PC-9 (cell line): ENCODE measurements at regions not wholly inside any gene's neighbourhood (a gene's known extent, or its start where the extent isn't known, plus 50 kb on each side); places are given as distances from the start of the nearest gene placed in this dataset.

ENCODE experiments used
- BruUV-seq: library from RNA; stranded (reverse); fragments of 400-500 nt; replicated peaks from 2 replicates; lab custom pipeline; 2021; lab: Mats Ljungman, UMichigan
- CTCF ChIA-PET: fragments of 300-600 bp; sonication (Branson Sonifier 250); formaldehyde crosslinking; loops from one replicate; lab custom pipeline; 2022; ENCODE audit warnings: antibody characterized with exemption; lab: Charles Lee
- POLR2A ChIA-PET: fragments of 300-600 bp; sonication (Branson Sonifier 250); formaldehyde crosslinking; loops from one replicate; lab custom pipeline; 2022; ENCODE audit warnings: antibody characterized with exemption; ENCODE audit not compliant: unreplicated experiment; lab: Charles Lee
- DNase-seq, 2 experiments: peaks; one replicate each; pipeline versions ENCODE4 v3.0.0 to v3.0.0-alpha.2; 2015 to 2022; ENCODE audit warnings: mixed read lengths in 1 of 2
- H2AFZ ChIP-seq: fragments of 200-600 bp; sonication (generic); 2 replicates; pipeline ENCODE4 v1.8.1; 2017; ENCODE audit warnings: antibody characterized with exemption
- H3F3A ChIP-seq: fragments of 200-600 bp; sonication (generic); 2 replicates; pipeline ENCODE4 v1.8.1; 2017; ENCODE audit warnings: antibody characterized with exemption, mild to moderate bottlenecking, low read depth; ENCODE audit not compliant: insufficient read depth
- H3K27ac ChIP-seq: fragments of 200-600 bp; sonication (generic); 2 replicates; pipeline ENCODE4 v1.6.1; 2016; ENCODE audit warnings: mixed run types
- H3K27me3 ChIP-seq: fragments of 200-600 bp; sonication (generic); 2 replicates; pipeline ENCODE4 v1.6.1; 2016; ENCODE audit warnings: low read depth, mixed run types; ENCODE audit not compliant: insufficient read depth
- H3K36me3 ChIP-seq: fragments of 200-600 bp; sonication (generic); 2 replicates; pipeline ENCODE4 v1.6.1; 2016; ENCODE audit warnings: low read depth, mixed run types
- H3K4me1 ChIP-seq: fragments of 200-600 bp; sonication (generic); replicated peaks from 2 replicates; pipeline ENCODE4 v1.6.1; 2016; ENCODE audit warnings: mixed run types; ENCODE audit not compliant: insufficient read depth
- H3K4me2 ChIP-seq: fragments of 200-600 bp; sonication (generic); 2 replicates; pipeline ENCODE4 v1.6.1; 2017; ENCODE audit warnings: mixed run types
- H3K4me3 ChIP-seq: fragments of 200-600 bp; sonication (generic); 2 replicates; pipeline ENCODE4 v1.6.1; 2016; ENCODE audit warnings: mixed run types
- H3K79me2 ChIP-seq: fragments of 200-600 bp; sonication (generic); 2 replicates; pipeline ENCODE4 v1.6.1; 2017; ENCODE audit warnings: low read depth, mixed run types
- H3K9me2 ChIP-seq: fragments of 200-600 bp; sonication (generic); 2 replicates; pipeline ENCODE4 v1.8.1; 2017; ENCODE audit warnings: mild to moderate bottlenecking; ENCODE audit not compliant: insufficient read depth
- H3K9me3 ChIP-seq: fragments of 200-600 bp; sonication (generic); 2 replicates; pipeline ENCODE4 v1.8.1; 2016; ENCODE audit warnings: low read depth; ENCODE audit not compliant: insufficient read depth
- H4K20me1 ChIP-seq: fragments of 200-600 bp; sonication (generic); 2 replicates; pipeline ENCODE4 v1.8.1; 2017; ENCODE audit not compliant: insufficient read depth
- EZH2 ChIP-seq: fragments of 200-600 bp; sonication (generic); IDR thresholded peaks from 2 replicates; pipeline ENCODE4 v1.8.0; 2017; ENCODE audit warnings: antibody characterized with exemption, low read depth
- intact Hi-C: fragments of 100-400 bp; cut with micrococcal nuclease; formaldehyde crosslinking; loops from one replicate; pipeline ENCODE4 v1.10.0; 2022; ENCODE audit not compliant: unreplicated experiment
- TF ChIP-seq, protein P1 (sequence below): fragments of 200-600 bp; sonication (generic); conservative IDR thresholded peaks from 2 replicates; pipeline ENCODE4 v1.6.1; 2017; ENCODE audit warnings: mixed run types, antibody characterized with exemption, mild to moderate bottlenecking, moderate library complexity

DNA sequence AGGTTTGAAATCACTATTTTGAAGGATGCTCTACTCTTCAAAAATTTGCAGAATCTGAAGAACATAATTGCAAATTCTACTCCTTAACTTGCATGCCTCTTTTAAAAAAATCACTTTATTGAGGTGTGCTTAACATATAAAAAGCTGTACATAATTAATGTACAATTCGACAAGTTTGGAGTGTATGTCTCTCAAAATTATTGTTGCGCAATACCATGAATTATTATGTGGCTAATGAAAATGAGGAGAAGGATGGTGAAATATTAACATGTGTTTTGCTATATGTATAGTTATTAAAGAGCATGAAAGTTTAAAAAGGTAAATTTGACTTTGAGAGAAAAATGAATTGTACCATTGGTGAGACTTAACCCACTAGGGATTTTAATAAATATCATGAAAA lies 187.2 kb upstream of the MALRD1 start:
- H3K4me1 ChIP-seq: no peaks in the 10 kb centered on the region
- intact Hi-C loops: no loop called here
- H3K79me2 ChIP-seq: no peaks in the 10 kb centered on the region
- H3K4me2 ChIP-seq: no peak overlapping the region
- BruUV-seq: no TSS peak
- ChIA-PET POLR2A (no interaction called here), CTCF (no interaction called here)
- no peak overlapping the region for H3K4me3 ChIP-seq
- no peaks in the 10 kb centered on the region for H3K9me3 ChIP-seq
- H2AFZ ChIP-seq: no peak overlapping the region
- H3K36me3 ChIP-seq: no peaks in the 10 kb centered on the region
- no peaks in the 10 kb centered on the region for H4K20me1 ChIP-seq
- H3K27me3 ChIP-seq: no peaks in the 10 kb centered on the region
- no peak for TF ChIP-seq EZH2
- TF ChIP-seq, protein P1, sequence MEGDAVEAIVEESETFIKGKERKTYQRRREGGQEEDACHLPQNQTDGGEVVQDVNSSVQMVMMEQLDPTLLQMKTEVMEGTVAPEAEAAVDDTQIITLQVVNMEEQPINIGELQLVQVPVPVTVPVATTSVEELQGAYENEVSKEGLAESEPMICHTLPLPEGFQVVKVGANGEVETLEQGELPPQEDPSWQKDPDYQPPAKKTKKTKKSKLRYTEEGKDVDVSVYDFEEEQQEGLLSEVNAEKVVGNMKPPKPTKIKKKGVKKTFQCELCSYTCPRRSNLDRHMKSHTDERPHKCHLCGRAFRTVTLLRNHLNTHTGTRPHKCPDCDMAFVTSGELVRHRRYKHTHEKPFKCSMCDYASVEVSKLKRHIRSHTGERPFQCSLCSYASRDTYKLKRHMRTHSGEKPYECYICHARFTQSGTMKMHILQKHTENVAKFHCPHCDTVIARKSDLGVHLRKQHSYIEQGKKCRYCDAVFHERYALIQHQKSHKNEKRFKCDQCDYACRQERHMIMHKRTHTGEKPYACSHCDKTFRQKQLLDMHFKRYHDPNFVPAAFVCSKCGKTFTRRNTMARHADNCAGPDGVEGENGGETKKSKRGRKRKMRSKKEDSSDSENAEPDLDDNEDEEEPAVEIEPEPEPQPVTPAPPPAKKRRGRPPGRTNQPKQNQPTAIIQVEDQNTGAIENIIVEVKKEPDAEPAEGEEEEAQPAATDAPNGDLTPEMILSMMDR: no peak
- no peaks in the 10 kb centered on the region for H3F3A ChIP-seq
- no peaks in the 10 kb centered on the region for H3K9me2 ChIP-seq
- H3K27ac ChIP-seq: no peak overlapping the region
- DNase-seq: no peak

DNA sequence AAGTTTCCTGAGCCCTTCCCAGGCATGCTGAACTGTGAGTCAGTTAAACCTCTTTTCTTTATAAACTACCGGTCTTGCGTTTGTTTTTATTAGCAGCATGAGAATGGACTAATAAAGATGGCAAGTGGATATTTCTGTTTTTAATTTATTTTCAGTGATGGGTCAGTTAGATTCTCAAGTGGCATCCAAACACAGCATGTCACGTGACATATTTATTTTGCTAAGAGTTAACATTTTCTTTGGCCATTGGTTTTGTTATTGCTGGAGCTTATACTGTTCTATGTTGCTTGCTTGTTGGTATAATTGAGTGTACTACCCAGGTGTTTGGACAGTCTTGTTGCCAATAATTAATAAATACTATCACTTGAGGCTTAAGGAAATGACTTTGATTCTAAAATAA lies 181.7 kb upstream of the MALRD1 start:
- Histone ChIP-seq H3K79me2 (no peaks in the 10 kb centered on the region), H3K27ac (no peak overlapping the region), H3K4me1 (no peaks in the 10 kb centered on the region), H3K9me3 (no peaks in the 10 kb centered on the region), H3K27me3 (no peaks in the 10 kb centered on the region), H2AFZ (no peak overlapping the region), H3K9me2 (no peaks in the 10 kb centered on the region), H3K4me2 (no peak overlapping the region), H4K20me1 (no peaks in the 10 kb centered on the region), H3K4me3 (no peak overlapping the region), H3K36me3 (no peaks in the 10 kb centered on the region), H3F3A (no peaks in the 10 kb centered on the region)
- TF ChIP-seq EZH2: no peak
- TF ChIP-seq, protein P1: no peak
- no TSS peak for BruUV-seq
- ChIA-PET POLR2A (no interaction called here), CTCF (no interaction called here)
- no peak for DNase-seq
- intact Hi-C loops: no loop called here

DNA sequence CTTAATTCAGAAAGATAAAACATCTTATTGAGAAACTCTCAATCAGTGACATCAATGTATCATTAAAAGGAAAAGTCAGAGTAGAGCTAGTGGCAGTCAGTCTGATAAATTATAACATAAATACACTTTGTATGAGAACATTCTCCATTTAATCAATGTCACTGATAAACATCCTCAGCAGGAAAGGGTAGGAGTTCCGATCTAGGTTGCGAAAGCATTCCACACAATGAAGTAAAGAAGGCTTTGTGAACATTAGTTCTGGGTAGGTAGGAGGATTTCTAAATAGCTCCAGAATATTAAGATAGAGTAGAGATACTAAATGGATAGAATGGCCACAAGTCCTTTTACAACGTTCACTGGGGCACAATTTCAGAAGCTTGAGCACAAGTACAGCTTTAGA lies 179.7 kb upstream of the MALRD1 start:
- no peaks in the 10 kb centered on the region for H3F3A ChIP-seq
- no peak for DNase-seq
- no peak overlapping the region for H3K27ac ChIP-seq
- BruUV-seq: no TSS peak
- H3K4me3 ChIP-seq: no peak overlapping the region
- no peaks in the 10 kb centered on the region for H3K36me3 ChIP-seq
- no peaks in the 10 kb centered on the region for H4K20me1 ChIP-seq
- H3K9me3 ChIP-seq: no peaks in the 10 kb centered on the region
- no peaks in the 10 kb centered on the region for H3K9me2 ChIP-seq
- CTCF ChIA-PET: no interaction called here
- H3K4me2 ChIP-seq: no peak overlapping the region
- no peaks in the 10 kb centered on the region for H3K79me2 ChIP-seq
- H3K27me3 ChIP-seq: no peaks in the 10 kb centered on the region
- no peak overlapping the region for H2AFZ ChIP-seq
- intact Hi-C loops: no loop called here
- no peaks in the 10 kb centered on the region for H3K4me1 ChIP-seq
- TF ChIP-seq, protein P1: no peak
- TF ChIP-seq EZH2: no peak
- POLR2A ChIA-PET: no interaction called here
